ENCODE measurements at regions not wholly inside any gene's neighbourhood (a gene's known extent, or its start where the extent isn't known, plus 50 kb on each side); places are given as distances from the start of the nearest gene placed in this dataset.
"Not testable (repeated sequence)": the region's sequence is repeated elsewhere in the genome, so short reads cannot be mapped to it uniquely, and the experiment has no call there.

DNA sequence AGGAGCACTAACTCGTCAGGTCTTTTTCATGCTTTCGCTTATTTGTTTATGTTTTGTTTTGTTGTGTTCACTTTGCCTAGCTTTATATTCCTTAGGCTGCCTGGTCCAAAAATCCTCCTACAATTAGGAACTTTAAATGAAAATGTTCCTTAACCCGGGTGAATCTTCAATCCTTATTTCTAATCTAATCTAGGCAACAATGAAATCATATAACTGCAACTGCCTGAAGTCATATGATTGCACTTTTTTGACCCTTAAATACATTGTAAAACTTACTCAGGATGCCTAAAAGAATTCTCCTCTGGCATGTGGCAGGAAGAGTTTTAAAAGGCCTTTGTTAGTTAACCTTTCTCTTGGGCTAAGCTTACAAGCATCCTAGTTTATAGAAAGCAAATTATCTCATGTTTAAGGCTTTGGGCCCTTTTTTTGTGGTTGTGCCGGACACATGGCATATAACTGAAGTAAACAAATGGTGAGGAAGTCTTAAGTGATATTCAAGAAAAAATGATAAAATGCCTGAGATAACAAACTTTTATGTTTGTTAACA is 279.4 kb downstream of the FAT4 start:
- no peaks in the 10 kb centered on the region for H3K4me1 ChIP-seq (ENCODE audit: insufficient read depth, insufficient read length)
- DNase-seq (ENCODE audit: low read depth, low spot score), result no peak
- H3K4me3 ChIP-seq (ENCODE audit: insufficient read length, low read depth), result no peak overlapping the region
- no peak overlapping the region for H3K9ac ChIP-seq (ENCODE audit: insufficient read length, low read depth)
- H3K36me3 ChIP-seq (ENCODE audit: insufficient read depth, insufficient read length, low read length), result no peaks in the 10 kb centered on the region
- no peaks in the 10 kb centered on the region for H3K9me3 ChIP-seq (ENCODE audit: insufficient read depth, low read length)
- TF ChIP-seq YY1 (IDR thresholded peaks at IDR 0.05; ENCODE audit: insufficient read depth, insufficient read length), result no peak
- no peaks in the 10 kb centered on the region for H3K27me3 ChIP-seq (ENCODE audit: insufficient read depth, insufficient read length)

- DNase-seq (ENCODE audit: low read depth, low spot score); H3K4me1 ChIP-seq (ENCODE audit: insufficient read depth, insufficient read length); H3K9ac ChIP-seq (ENCODE audit: insufficient read length, low read depth); H3K4me3 ChIP-seq (ENCODE audit: insufficient read length, low read depth); H3K9me3 ChIP-seq (ENCODE audit: insufficient read depth, low read length); H3K36me3 ChIP-seq (ENCODE audit: insufficient read depth, insufficient read length, low read length); H3K27me3 ChIP-seq (ENCODE audit: insufficient read depth, insufficient read length): not testable (repeated sequence)
Measured at GRCh38 chr4:125605926-125606325, 291.2 kb downstream of the FAT4 start.

- H3K27me3 ChIP-seq (ENCODE audit: insufficient read depth, insufficient read length), result no peaks in the 10 kb centered on the region
- DNase-seq (ENCODE audit: low read depth, low spot score), result no peak
- H3K9me3 ChIP-seq (ENCODE audit: insufficient read depth, low read length), result no peaks in the 10 kb centered on the region
- no peaks in the 10 kb centered on the region for H3K4me1 ChIP-seq (ENCODE audit: insufficient read depth, insufficient read length)
- TF ChIP-seq SUZ12 (IDR thresholded peaks at IDR 0.05; ENCODE audit: extremely low read depth, insufficient read depth, insufficient read length), result no peak
- TF ChIP-seq ZNF274 (IDR thresholded peaks at IDR 0.05; ENCODE audit: low read depth, low read length), result no peak
- no peak for TF ChIP-seq YY1 (IDR thresholded peaks at IDR 0.05; ENCODE audit: insufficient read depth, insufficient read length)
- H3K4me3 ChIP-seq (ENCODE audit: insufficient read length, low read depth), result no peak overlapping the region
- no peaks in the 10 kb centered on the region for H3K36me3 ChIP-seq (ENCODE audit: insufficient read depth, insufficient read length, low read length)
- H3K9ac ChIP-seq (ENCODE audit: insufficient read length, low read depth), result no peak overlapping the region
Measured at GRCh38 chr4:125620066-125620860, 305.5 kb downstream of the FAT4 start.

GRCh38 chr4:125624951-125625350 is 310.2 kb downstream of the FAT4 start:
- TF ChIP-seq YY1 (IDR thresholded peaks at IDR 0.05; ENCODE audit: insufficient read depth, insufficient read length), result no peak
- TF ChIP-seq ZNF274 (IDR thresholded peaks at IDR 0.05; ENCODE audit: low read depth, low read length), result no peak
- no peak for TF ChIP-seq SUZ12 (IDR thresholded peaks at IDR 0.05; ENCODE audit: extremely low read depth, insufficient read depth, insufficient read length)
- Histone ChIP-seq H3K27me3 (ENCODE audit: insufficient read depth, insufficient read length) (no peaks in the 10 kb centered on the region), H3K9ac (ENCODE audit: insufficient read length, low read depth) (no peak overlapping the region), H3K9me3 (ENCODE audit: insufficient read depth, low read length) (no peaks in the 10 kb centered on the region), H3K4me3 (ENCODE audit: insufficient read length, low read depth) (no peak overlapping the region), H3K36me3 (ENCODE audit: insufficient read depth, insufficient read length, low read length) (no peaks in the 10 kb centered on the region), H3K4me1 (ENCODE audit: insufficient read depth, insufficient read length) (no peaks in the 10 kb centered on the region)
- DNase-seq (ENCODE audit: low read depth, low spot score), result no peak

DNA sequence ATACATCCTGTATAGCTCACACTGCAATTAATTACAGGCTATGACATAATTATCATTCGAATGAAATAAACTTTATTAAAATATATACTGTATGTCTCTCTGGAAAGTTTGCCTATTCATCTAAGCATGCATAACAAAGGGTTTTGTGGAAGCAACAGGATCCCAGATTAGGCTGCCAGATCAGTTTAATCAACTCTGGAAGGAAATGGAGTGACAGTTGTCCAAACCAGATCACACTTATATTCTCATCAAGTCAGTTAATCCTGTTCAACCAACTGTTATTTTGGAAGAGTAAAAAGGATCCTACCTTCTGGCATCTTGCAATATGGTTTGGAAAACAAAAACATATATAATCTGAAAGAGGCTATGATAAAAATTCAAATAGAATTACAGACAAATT is 312.2 kb downstream of the FAT4 start:
- no peaks in the 10 kb centered on the region for H3K36me3 ChIP-seq (ENCODE audit: insufficient read depth, insufficient read length, low read length)
- no peak for DNase-seq (ENCODE audit: low read depth, low spot score)
- H3K9ac ChIP-seq (ENCODE audit: insufficient read length, low read depth), result no peak overlapping the region
- no peak overlapping the region for H3K4me3 ChIP-seq (ENCODE audit: insufficient read length, low read depth)
- no peaks in the 10 kb centered on the region for H3K9me3 ChIP-seq (ENCODE audit: insufficient read depth, low read length)
- no peaks in the 10 kb centered on the region for H3K27me3 ChIP-seq (ENCODE audit: insufficient read depth, insufficient read length)
- H3K4me1 ChIP-seq (ENCODE audit: insufficient read depth, insufficient read length), result no peaks in the 10 kb centered on the region
- TF ChIP-seq SUZ12 (IDR thresholded peaks at IDR 0.05; ENCODE audit: extremely low read depth, insufficient read depth, insufficient read length) (no peak), YY1 (IDR thresholded peaks at IDR 0.05; ENCODE audit: insufficient read depth, insufficient read length) (no peak), ZNF274 (IDR thresholded peaks at IDR 0.05; ENCODE audit: low read depth, low read length) (no peak)

DNA sequence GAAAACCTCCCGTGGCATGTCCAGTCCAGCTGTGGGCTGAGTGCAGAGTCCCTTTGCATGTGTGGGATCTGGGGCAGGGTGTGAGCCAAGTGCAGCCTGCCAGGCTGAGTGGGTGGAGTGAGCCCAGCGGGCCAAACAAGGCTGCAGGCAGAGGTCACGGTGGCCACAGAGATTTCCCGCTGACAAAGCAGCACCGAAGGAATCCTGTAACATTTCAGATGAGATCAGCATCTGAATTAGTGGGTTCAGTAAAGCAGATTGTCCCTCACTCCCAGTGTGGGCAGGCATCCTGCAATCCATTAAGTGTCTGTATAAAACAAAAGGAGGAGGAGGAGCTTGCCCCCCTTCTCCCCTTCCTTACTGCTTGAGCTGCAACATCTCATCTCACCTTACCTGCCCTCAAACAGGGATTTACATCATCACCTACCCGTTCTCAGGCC is 324.4 kb downstream of the FAT4 start:
- Histone ChIP-seq H3K27me3 (ENCODE audit: insufficient read depth, insufficient read length) (no peaks in the 10 kb centered on the region), H3K36me3 (ENCODE audit: insufficient read depth, insufficient read length, low read length) (no peaks in the 10 kb centered on the region), H3K4me3 (ENCODE audit: insufficient read length, low read depth) (no peak overlapping the region), H3K9me3 (ENCODE audit: insufficient read depth, low read length) (peaks cover 8% of the 10 kb centered on the region; the same call in 1 of the 2 replicates), H3K4me1 (ENCODE audit: insufficient read depth, insufficient read length) (peaks cover 8% of the 10 kb centered on the region), H3K9ac (ENCODE audit: insufficient read length, low read depth) (no peak overlapping the region)
- no peak for TF ChIP-seq ZNF274 (IDR thresholded peaks at IDR 0.05; ENCODE audit: low read depth, low read length)
- no peak for TF ChIP-seq YY1 (IDR thresholded peaks at IDR 0.05; ENCODE audit: insufficient read depth, insufficient read length)
- no peak for TF ChIP-seq SUZ12 (IDR thresholded peaks at IDR 0.05; ENCODE audit: extremely low read depth, insufficient read depth, insufficient read length)
- DNase-seq (ENCODE audit: low read depth, low spot score), result peak; percentile 74

DNA sequence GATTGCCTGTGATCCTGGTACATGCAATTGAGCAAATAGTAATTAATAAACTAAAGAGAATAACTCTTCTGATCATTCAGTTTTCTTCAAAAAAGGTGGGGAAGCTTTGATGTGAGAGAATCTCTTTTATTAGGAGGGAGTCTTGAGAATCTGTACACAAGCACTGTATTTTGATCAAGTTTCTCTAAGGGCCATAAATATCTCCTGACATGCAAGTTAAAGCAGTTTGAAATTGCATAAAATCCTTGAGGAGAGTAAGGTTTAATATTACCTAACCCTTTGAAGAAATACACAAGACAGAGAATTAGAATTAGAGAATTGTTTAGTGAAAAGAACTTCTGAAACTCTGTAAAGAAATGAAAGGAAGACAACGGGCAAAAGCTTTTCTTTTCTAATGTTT is 326.9 kb downstream of the FAT4 start:
- peaks cover 8% of the 10 kb centered on the region for H3K4me1 ChIP-seq (ENCODE audit: insufficient read depth, insufficient read length)
- H3K27me3 ChIP-seq (ENCODE audit: insufficient read depth, insufficient read length), result no peaks in the 10 kb centered on the region
- no peaks in the 10 kb centered on the region for H3K36me3 ChIP-seq (ENCODE audit: insufficient read depth, insufficient read length, low read length)
- H3K9ac ChIP-seq (ENCODE audit: insufficient read length, low read depth), result no peak overlapping the region
- H3K4me3 ChIP-seq (ENCODE audit: insufficient read length, low read depth), result no peak overlapping the region
- no peak for DNase-seq (ENCODE audit: low read depth, low spot score)
- no peak for TF ChIP-seq YY1 (IDR thresholded peaks at IDR 0.05; ENCODE audit: insufficient read depth, insufficient read length)
- TF ChIP-seq ZNF274 (IDR thresholded peaks at IDR 0.05; ENCODE audit: low read depth, low read length), result no peak
- no peak for TF ChIP-seq SUZ12 (IDR thresholded peaks at IDR 0.05; ENCODE audit: extremely low read depth, insufficient read depth, insufficient read length)
- peaks cover 8% of the 10 kb centered on the region; the same call in 1 of the 2 replicates for H3K9me3 ChIP-seq (ENCODE audit: insufficient read depth, low read length)
